ENCODE measurements at regions not wholly inside any gene's neighbourhood (a gene's known extent, or its start where the extent isn't known, plus 50 kb on each side); places are given as distances from the start of the nearest gene placed in this dataset.

DNA sequence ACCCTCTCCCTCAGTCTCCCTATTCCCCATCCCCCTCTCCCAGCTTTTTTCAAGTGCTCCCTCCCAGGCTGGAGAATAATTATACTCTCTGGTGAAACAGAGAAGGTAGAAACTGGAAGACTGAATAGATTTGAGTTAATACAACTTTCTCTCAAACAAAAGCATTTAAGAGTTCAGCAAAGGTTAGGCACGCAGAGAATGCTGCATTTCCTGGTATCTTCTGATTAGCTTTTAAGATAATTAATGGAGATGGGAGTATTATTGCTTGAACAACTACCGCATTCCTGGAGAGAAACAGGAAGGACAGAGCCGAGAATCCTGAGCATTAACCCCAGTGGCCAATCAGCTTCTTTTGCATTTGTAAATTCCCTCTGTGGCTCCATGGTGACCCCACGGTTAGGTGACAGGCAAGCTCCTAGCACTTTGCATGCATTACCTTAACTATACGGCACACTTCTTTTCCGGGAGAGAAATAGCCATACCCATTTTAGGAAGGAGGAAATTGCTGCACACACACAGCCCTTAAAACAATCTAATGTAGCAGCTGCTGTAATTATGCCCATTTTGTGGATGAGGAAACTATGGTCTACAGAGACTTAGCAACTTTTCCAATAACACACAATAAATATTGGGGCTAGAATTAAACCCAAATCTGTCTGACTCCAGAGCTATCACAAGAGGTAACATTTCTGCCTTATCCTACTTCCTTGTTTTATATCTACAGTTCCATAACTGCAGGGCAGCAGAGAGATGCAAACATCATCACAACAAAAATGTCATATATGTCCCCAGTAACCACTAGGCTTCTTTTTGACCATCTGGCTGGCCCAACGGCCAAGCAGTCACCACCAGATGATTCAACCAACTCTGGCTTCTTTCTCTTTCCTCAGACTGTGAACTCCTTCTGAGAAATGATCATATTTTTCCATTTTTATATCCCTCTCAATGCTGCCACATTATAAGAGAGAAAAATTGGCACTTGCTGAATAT lies 169.9 kb downstream of the CD24 start:
- TF ChIP-seq, protein P1, sequence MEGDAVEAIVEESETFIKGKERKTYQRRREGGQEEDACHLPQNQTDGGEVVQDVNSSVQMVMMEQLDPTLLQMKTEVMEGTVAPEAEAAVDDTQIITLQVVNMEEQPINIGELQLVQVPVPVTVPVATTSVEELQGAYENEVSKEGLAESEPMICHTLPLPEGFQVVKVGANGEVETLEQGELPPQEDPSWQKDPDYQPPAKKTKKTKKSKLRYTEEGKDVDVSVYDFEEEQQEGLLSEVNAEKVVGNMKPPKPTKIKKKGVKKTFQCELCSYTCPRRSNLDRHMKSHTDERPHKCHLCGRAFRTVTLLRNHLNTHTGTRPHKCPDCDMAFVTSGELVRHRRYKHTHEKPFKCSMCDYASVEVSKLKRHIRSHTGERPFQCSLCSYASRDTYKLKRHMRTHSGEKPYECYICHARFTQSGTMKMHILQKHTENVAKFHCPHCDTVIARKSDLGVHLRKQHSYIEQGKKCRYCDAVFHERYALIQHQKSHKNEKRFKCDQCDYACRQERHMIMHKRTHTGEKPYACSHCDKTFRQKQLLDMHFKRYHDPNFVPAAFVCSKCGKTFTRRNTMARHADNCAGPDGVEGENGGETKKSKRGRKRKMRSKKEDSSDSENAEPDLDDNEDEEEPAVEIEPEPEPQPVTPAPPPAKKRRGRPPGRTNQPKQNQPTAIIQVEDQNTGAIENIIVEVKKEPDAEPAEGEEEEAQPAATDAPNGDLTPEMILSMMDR (IDR thresholded peaks at IDR 0.05): no peak
- no peak for TF ChIP-seq POLR2A (IDR thresholded peaks at IDR 0.05)

Measured in lower leg skin (tissue), 3 donors.